NCI-H748 (cell line): ENCODE measurements at regions not wholly inside any gene's neighbourhood (a gene's known extent, or its start where the extent isn't known, plus 50 kb on each side); places are given as distances from the start of the nearest gene placed in this dataset.

Experiments
- DNase-seq: peaks from one replicate; lab custom pipeline; 2025; ENCODE audit not compliant: unreplicated experiment; lab: John Stamatoyannopoulos, UW

DNA sequence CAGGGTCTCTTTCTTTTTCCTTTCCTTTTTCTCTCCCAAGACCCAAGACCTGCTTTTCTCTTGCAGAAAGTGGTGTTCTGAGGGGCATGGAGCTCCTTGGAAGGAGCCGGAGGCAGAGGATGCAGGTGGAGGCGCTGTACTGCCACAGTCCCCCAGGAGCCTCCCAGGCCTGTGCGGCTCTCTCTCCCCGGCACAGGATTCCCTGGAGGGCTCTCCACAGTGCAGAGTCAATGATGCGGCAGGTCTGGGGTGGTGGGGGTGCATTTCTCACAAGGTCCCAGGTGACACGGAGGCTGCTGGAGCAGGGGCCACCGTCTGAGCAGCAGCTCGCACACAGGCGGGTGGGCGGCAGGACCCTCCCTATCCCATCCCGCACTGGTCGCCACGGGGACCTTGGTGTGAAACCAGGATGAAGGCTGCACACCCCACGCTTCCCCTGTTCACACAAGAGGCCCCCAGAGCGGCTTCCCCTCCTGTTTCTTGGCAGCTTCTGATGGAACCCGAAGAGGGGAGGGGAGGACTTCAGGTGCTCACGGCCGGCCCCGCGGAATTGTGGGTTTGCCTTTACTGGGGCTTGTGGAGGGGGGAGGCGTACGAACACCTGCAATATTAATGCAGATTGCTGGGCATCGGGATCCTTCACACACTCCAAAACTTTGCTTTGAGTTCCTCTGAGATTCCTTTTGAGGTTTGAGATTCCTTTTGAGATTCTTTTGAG, 186.9 kb downstream of the ENGASE start:
- no peak for DNase-seq

DNA sequence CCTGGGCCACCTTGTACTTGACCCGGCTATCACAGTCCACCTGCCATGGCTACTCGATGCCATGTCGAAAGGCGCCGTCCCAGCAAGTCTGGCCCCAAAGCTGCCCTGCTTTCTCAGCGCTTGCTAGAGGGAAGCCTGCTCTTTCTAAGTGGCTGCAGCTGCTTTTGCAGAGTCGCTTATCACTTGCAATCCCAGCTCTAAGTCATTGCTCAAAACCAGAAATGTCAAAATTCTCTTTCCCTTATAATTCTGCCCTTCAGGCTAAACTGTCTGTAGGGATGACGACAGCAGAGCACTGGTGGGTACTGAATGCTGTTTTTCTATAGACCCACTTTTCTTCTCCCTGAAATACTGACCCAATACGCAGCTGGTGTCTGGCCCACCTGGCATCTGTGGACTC, 184.2 kb downstream of the ENGASE start:
- no peak for DNase-seq

DNA sequence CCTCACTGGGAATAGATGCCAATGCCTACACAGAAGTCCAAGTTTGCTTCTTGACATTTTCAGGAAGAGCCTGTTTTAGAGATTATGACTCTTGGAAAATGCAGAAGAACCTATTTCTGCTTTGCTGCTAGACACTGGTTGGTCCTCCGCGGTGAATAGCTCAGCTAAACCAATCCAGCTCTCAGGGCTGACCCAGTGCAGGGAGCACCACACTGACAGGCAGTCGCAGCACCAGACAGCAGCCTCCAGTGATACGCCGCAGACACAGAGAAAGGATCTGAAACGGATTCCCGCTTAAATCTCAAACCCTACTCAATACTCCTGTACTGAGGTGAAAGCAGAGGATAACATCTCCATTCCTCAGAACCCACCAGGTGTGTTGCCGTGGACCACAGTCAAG, 183.4 kb downstream of the ENGASE start:
- DNase-seq: no peak

DNA sequence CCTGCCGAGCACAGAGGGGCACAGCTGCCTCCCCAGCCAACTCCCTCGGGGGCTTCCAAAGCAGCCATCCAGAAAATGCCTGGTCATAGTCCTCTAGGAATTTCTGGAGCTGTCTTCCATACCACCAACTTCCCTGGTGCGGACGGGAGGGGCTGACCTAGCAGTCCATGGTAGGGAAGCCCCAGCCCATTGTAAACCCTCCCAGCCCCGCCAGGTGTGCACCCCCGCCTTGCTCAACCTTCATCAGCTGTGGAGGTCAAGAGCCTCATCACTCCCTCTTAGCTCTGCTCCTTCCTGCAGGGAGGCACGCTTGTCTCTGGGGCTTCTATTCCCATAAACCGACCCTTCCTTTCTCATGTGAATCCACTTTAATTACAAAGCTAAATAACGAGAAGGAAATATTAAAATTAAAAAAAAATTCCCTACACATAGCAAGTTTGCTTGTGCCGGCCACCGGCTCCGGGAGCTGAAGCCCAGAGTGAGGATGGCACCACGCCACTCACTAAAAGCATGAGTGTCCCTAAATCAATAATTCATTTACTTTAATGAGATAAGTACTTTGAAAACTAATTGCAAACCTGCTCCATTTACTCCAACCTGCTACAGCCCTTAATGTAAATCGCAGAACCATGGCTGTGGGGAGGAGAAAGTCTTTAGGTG, 181.4 kb downstream of the ENGASE start:
- DNase-seq: peak; percentile 47

DNA sequence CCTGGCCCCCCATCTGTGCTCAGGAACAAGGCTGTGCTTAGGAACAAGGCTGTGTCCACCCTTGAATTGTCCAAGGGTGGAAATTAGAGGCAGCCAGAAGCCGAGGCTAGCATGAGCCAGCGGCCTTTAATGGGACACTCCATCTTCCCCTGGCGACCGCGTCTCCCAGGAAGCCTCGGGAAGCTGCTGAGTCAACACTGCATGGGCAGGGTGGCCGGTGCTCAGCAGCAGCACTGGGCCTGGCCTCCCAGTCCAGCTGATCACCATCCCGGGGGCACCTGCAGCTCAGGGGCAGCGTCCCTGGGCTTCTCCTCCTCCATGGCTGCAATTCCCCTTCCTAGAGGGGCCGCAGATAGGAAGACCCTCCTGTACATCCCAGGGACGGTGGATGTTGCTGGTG, 180.8 kb downstream of the ENGASE start:
- peak; percentile 5 for DNase-seq

DNA sequence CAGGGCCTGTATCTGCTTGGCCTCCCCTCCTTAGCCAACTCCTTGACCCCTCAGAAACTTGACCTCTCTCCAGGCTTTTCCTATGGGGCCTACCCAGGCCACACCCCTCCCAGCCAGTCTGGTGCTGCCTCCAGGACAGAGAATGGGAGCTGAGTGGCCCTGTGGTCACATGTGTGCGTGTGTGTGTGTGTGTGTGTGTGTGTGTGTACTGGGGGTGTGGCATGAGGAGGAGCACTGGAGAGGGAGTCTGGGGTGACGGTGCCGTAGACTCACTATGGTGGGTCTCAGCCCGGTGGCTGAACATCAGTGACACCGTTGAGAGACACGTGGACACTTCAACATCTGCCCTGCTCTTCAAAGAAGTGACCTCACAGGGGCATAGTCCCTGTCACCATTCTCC, 180.4 kb downstream of the ENGASE start:
- DNase-seq: no peak

DNA sequence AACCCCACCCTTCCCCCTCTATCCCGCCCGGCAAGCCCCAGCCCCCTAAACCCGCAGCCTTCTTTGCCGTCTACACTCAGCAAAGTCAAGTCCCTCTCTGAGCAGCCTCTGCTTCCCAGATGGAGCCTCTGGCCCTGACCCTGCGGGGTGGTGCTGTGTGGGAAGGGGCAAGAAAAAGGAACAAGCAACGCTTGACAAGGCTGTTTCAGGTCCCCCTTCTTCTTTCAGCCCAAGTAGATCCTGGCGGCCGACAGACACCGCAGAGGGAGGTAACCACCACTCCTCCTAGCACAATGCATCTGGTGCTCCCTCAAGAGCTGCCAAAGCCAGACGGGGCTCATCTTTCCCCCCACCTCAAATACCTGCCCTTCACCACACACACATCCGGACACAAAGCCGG, 178.3 kb downstream of the ENGASE start:
- DNase-seq: no peak

DNA sequence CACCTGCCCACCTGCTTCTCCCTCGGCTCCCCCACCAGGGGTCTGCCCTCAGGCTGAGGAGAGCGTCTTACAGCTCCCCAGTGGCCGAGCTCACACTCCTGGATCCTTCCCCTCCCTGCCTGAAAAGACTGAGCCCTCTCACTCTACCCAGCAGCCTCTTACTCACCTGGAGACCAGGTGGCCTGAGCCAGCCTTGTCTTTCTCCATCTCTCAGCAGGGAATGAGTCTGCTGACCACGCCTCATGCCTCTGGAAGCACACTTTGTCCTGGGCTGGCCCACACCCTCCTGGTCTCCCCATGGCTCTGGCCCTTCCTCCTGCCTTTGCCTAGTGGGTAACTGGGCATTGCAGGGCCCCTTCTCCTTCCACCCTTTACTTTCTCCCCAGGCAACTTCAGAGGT, 177.2 kb downstream of the ENGASE start:
- no peak for DNase-seq

DNA sequence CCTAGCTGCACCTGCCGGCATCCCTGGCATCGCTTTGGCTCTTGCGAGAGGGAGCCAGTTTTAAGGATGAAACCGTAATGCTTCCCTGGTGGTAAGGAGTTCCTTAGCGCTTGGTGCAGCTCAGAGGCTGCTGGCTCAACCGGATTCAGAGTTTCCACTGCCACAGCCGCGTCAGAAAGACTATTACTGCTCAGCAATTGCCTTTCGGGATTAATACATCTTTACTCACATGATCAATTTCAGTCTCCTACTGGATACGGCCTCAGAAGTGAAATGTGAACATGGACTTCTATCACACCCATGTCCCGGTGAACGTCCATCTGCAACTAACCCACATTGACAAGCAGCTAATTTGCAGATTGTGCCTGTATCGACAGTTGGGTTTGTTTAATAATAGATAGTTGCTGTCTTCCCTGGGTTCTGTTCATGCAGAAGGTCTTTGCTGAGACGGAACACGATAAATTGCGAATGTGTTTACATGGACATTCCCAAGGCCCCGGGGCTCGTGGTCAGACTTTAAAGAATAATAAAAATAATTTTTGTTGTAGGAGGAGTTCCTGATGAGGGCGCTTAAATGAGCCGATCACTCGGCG, 175.4 kb downstream of the ENGASE start:
- DNase-seq: no peak

DNA sequence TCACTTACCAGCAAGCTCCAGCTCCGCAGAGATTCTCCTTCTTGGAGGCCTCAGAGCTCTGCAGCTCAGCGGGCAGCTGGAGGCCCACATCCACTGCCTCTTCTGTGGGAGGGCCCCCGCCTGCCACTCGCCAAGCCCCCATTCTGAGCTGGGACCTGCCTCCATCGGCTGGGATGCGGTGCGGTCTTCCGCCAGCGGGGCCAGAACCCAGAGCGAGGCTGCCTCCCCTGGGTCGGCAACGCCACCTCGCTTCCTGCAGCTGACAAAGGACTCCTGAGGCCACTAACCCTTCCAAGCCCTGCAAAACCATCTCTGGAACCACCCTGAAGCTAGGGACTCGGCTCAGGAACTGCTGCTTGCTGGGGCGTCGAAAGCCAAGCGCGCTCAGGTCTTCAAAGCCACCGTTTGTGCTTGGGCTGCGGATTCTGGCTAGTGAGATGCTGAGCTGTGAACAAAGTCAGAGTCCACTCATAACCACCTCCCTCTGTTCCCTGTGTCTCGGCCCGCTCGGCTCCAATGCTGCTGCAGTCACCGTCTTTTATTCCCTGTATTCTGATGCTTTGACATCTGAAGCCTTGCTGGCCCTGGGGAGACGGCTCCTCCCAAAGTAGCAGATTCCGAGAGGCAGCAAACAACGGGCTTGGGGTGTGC, 174.3 kb downstream of the ENGASE start:
- no peak for DNase-seq

DNA sequence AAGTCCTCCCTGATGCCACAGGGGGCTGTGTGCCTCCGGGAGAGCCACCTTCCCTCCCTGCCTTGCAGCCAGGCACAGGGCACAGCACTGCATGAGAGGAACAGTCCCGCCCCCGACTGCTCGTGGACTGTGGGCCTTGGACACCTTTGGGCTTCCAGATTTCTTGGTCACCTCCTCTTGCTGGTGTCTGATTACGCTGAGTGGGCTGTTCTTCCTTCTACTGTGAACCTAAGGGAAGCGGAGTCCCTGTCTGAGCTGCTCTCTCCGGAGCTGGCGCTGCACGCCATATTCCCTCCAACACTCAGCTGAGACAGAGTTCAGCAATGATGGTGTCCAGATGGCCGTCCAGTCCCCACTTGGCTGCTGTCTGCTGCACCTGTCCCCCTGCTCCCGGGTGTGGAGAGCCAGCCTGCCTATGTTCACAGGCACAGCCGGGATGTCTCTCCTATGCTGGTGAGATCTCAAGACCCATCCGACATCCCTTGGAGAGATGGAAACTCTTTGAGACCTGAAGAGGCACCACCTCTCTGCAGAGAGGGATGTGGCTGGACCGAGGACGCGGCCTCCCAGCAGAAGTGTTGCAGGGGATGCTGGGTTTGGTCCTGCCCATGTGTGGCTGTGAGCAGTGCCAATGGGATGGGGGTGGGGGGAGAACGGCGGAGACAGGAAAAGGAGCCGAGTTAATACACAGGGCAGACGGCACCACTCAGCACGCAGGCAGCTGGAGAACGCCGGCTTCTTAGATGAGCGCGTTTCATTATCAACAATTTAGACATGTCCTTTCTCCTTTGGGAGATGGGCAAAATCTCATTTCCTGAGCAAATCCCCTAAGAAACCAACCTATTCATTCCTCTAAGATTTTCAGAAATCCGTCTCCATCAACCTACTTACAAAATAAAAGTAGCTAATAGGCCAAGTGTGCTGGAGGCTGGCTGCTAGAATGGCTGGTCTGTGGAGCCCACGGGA, 171.9 kb downstream of the ENGASE start:
- no peak for DNase-seq

DNA sequence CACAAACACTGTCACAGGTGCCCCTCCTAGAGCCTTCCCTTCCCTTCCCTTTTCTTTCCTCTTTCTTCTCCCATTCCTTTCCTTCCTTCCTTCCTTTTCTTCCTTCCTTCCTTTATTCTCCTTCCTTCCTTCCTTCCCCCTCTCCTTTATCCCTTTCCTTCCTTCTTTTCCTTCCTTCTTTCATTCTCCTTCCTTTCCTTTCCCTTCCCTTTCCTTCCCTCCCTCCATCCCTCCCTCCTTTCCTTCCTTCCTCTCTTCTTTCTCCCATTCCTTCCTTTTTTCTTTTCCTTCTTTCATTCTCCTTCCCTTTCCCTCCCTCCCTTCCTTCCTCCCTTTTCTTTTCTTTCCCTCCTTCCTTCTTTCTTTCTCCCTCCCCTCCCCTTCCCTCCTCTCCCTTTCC, 170.0 kb downstream of the ENGASE start:
- DNase-seq: no peak

DNA sequence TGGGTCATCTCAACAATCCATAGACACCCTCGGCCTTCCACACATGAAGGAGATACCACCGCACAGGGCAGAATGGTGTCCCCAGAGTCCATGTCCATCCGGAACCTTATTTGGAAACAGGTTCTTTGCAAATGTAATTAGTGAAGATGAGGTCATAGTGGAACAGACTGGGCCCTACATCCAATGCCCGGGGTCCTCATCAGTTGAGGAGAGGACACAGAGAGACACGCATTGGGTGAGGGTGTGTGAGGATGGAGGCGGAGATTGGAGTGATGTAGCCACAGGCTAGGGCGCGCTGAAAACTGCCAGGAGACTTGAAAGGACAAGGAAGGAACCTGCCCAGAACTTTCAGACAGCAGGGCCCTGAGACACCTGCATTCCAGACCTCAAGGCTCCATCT, 169.4 kb downstream of the ENGASE start:
- no peak for DNase-seq

DNA sequence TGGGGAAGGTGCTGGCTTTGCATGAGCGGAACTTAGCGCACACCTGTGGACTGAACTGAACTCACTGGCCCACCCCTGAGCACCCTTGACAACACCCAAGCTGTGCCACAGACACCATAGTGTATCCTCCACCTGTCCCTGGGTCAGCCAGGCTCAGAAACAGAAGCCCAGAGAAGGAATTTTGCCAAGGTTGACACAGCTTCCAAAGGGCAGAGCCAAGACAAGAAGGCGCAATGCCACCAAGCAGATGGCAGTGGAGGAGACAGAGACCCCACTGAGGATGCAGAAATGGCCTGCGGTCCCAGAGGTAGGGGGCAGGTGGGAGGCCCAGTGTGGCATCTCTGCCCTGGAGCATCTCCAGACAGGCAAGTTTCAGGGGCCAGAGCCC, 169.0 kb downstream of the ENGASE start:
- DNase-seq: no peak

DNA sequence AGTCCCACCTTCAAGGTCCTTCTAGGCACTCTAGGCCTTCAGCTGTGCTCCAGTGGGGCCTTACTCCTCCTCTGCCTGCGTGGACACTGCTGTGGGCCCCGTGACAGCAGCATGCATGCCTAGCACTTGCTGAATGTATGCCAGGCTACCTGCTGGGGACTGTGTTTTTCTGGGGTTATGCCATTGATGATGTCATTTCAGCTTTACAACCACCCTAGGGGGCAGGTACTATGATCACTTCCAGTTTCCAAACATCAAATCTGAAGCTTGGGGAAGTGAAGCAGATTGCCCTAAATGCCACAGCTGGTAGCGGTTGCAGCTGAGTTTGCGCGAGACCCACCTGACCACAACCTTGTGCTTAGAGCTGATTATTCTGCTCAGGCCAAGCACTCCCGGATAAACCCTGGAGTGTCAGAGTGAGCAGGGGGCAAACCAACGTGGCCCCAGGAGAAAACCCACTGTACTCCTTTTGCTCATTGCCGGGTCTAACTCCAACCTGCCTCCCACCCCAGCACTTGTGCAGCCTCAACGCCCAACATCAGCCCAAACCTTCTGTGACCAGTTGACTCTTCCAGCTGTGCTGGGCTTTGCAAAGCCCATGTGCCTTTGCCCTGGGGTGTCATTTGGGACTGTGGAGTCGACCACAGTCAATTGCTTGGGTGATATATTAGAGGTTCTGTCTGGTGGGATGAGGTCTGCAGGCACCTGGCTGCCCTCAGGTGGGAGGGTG, 168.4 kb downstream of the ENGASE start:
- DNase-seq: no peak

DNA sequence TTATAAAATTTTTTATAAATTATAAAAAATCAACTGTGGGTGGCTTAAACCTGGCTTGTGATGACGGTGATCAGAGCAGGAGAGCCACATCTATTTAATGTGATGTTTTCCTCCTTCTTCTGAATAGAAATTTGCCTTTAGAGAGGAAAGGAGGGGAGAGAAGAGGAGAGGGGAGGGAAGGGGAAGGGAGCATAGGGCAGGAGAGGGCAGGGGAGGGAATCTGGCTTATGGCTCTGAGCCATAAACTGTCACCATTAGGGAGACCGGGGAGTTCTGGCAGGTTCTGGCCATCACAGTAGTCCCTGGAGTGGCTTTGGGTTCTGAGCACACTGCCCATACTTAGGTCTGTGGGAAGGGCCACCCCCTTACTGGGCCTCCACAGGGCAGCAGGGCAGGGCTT, 167.8 kb downstream of the ENGASE start:
- no peak for DNase-seq

DNA sequence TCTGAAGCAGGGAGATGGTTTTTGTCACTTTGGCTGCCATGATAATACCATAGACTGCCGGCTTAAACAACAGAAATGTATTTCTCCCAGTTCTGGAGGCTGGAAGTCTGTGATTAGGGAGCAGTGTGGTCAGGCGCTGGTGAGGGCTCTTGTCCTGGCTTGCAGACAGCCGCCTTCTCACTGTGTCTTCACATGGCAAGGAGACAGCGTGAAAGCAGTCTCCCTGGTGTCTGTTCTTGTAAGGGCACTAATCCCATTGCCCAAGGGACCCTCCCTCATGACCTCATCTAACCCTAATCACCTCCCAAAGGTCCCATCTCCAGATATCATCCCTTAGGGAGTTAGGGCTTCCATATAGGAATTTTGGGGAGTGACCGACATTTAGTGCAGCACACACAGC, 167.0 kb downstream of the ENGASE start:
- DNase-seq: no peak

DNA sequence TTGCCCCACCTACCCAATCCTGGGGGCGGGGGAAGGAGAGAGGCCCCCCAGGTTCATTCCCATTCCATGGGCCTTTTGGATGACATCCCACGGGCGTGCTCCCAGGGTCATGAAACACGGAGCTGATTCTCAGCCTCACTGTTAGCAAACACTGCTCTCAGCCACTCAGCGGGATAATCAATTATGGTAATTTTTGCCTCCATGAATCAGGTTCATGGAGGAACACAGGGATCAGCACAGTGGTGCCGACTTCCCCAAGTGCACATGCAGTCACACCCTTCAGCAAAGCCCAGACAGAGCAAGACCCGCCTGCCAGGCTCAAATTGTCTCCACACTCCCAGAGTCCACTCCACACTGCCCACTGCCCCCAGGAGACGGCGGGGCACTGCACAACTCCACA, 164.6 kb downstream of the ENGASE start:
- no peak for DNase-seq

DNA sequence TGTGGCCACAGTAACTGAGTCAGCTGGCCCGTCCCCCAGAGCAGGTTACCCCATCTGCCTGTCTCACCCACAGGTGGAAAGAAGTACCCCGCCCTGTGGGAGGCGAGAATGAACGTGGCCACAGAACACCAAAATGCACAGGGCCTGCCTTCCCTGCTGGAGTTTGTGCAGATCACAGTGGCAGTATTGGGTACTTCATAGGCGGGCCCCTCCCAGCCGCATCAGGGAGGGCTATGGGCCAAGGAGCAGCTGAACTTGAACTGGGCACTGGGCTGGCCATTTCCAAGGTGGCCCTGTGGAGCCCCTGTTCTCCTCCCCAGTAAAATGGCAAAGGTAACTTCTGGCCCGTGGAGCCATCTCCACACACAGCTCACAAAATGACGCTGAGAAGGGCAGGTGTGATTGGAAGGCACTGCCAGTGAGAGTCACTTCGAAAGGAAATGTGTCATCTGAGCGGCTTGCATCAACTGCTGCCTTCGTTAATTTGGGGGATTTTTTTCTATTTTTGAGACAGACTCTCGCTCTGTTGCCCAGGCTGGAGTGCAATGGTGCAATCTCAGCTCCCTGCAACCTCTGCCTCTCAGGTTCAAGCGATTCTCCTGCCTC, 162.9 kb downstream of the ENGASE start:
- no peak for DNase-seq

DNA sequence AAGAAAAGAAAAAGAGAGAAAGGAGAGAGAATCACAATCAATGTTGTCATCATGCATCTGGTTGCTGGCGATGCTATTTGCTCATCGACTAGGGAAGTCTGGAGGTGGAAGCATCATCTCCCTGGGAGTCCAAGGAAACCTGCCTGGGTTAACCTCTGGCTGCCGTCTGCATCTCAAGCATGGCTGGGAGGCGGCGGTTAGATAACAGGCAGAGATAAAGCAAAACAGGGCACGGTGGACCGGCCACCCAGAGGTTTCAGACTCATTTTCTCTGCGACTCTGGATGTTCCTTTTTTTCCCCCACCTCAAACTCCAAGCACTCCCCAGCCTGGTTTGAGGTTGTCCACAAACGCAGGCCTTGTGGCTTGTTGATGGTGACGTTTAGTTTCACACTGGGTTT, 161.2 kb downstream of the ENGASE start:
- DNase-seq: no peak
